PC-3 (cell line): ENCODE measurements at regions not wholly inside any gene's neighbourhood (a gene's known extent, or its start where the extent isn't known, plus 50 kb on each side); places are given as distances from the start of the nearest gene placed in this dataset.

Experiments
- ATAC-seq: fragments of 200-7000 bp; cut with Tn5 transposase; 2 replicates; pipeline ENCODE4 v1.9.1; 2020; ENCODE audit warnings: mild to moderate bottlenecking, moderate library complexity
- BruUV-seq: library from RNA; stranded (reverse); fragments of 400-500 nt; replicated peaks from 2 replicates; lab custom pipeline; 2021; lab: Mats Ljungman, UMichigan
- CTCF ChIA-PET: fragments of 300-600 bp; sonication (Branson Sonifier 250); formaldehyde crosslinking; loops from one replicate; lab custom pipeline; 2022; ENCODE audit warnings: antibody characterized with exemption; lab: Charles Lee
- POLR2A ChIA-PET: fragments of 300-600 bp; sonication (Branson Sonifier 250); formaldehyde crosslinking; loops from one replicate; lab custom pipeline; 2022; ENCODE audit warnings: antibody characterized with exemption; ENCODE audit not compliant: unreplicated experiment; lab: Charles Lee
- DNase-seq: peaks from one replicate; pipeline ENCODE4 v3.0.0-alpha.2; 2015
- H2AFZ ChIP-seq: fragments of 300-600 bp; sonication (generic); 2 replicates; pipeline ENCODE4 v1.6.0; 2016; ENCODE audit warnings: antibody characterized with exemption, low read length
- H3F3A ChIP-seq: fragments of 300-600 bp; sonication (generic); one replicate; pipeline ENCODE4 v1.6.0; 2017; ENCODE audit warnings: antibody characterized with exemption, low read length, control low read depth, mild to moderate bottlenecking; ENCODE audit not compliant: unreplicated experiment
- H3K27ac ChIP-seq: fragments of 300-600 bp; sonication (generic); 2 replicates; pipeline ENCODE4 v1.5.1; 2016; ENCODE audit warnings: mild to moderate bottlenecking, low read length
- H3K27me3 ChIP-seq: fragments of 300-600 bp; sonication (generic); 2 replicates; pipeline ENCODE4 v1.6.1; 2016; ENCODE audit warnings: low read length, mixed read lengths
- H3K36me3 ChIP-seq: fragments of 300-600 bp; sonication (generic); 2 replicates; pipeline ENCODE4 v1.6.1; 2016; ENCODE audit warnings: low read depth, mixed run types, low read length, mixed read lengths
- H3K4me1 ChIP-seq: fragments of 300-600 bp; sonication (generic); 2 replicates; pipeline ENCODE4 v1.5.1; 2016; ENCODE audit warnings: low read length; ENCODE audit not compliant: insufficient read depth
- H3K4me2 ChIP-seq: fragments of 300-600 bp; sonication (generic); 2 replicates; pipeline ENCODE4 v1.6.0; 2016; ENCODE audit warnings: low read length
- H3K4me3 ChIP-seq: fragments of 300-600 bp; sonication (generic); 2 replicates; pipeline ENCODE4 v1.5.1; 2016; ENCODE audit warnings: mild to moderate bottlenecking, low read length, mixed read lengths
- H3K79me2 ChIP-seq: fragments of 300-600 bp; sonication (generic); 2 replicates; pipeline ENCODE4 v1.6.1; 2017; ENCODE audit warnings: low read length, mixed read lengths
- H3K9ac ChIP-seq: fragments of 300-600 bp; sonication (generic); 2 replicates; pipeline ENCODE4 v1.6.0; 2016; ENCODE audit warnings: mild to moderate bottlenecking, low read length
- H3K9me2 ChIP-seq: fragments of 300-600 bp; sonication (generic); replicated peaks from 2 replicates; pipeline ENCODE4 v1.6.1; 2016; ENCODE audit warnings: mixed run types, low read length, mixed read lengths
- H3K9me3 ChIP-seq: fragments of 300-600 bp; sonication (generic); 2 replicates; pipeline ENCODE4 v1.6.1; 2016; ENCODE audit warnings: low read length, mixed read lengths
- H4K20me1 ChIP-seq: fragments of 300-600 bp; sonication (generic); 2 replicates; pipeline ENCODE4 v1.6.1; 2016; ENCODE audit warnings: low read length, mixed read lengths
- EZH2 ChIP-seq: fragments of 300-600 bp; sonication (generic); IDR thresholded peaks from one replicate; pipeline ENCODE4 v1.6.1; 2017; ENCODE audit warnings: antibody characterized with exemption, mild to moderate bottlenecking, low read length; ENCODE audit not compliant: unreplicated experiment
- EZH2phosphoT487 ChIP-seq: fragments of 300-600 bp; sonication (generic); IDR thresholded peaks from 2 replicates; pipeline ENCODE4 v1.6.1; 2018; ENCODE audit warnings: mild to moderate bottlenecking, antibody characterized with exemption, low read length, borderline replicate concordance
- intact Hi-C: fragments of 100-400 bp; cut with micrococcal nuclease; formaldehyde crosslinking; loops from 2 replicates; pipeline ENCODE4 v1.9.0; 2023
- TF ChIP-seq, protein P1 (sequence below): fragments of 300-600 bp; sonication (generic); conservative IDR thresholded peaks from 2 replicates; pipeline ENCODE4 v1.5.1; 2017; ENCODE audit warnings: antibody characterized with exemption, low read depth, mild to moderate bottlenecking, low read length

GRCh38 chr6:97850458-97851212 lies 567.6 kb upstream of the MMS22L start:
- H3K4me2 ChIP-seq = no peak overlapping the region

DNA sequence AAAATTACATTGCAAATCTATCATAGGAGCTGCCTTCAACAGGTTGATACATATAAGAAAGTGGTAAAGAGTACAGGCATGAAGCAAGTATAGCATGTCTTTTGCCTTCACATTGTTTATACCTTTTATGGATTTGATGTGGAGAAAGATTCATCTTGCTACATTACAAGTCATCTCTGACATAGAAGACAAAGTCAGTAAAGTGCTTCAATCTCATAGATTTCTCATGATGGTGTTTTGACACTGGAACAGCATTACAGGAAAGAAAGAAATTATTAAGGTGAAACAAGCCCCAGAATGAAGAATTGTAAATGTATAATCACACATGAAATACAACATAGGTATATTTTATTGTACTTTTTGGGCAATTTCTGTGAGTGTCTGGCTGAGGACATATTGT lies 580.7 kb upstream of the MMS22L start:
- no peak overlapping the region for H3K9ac ChIP-seq
- H3K4me2 ChIP-seq = no peak overlapping the region
- H3K9me3 ChIP-seq = no peaks in the 10 kb centered on the region
- intact Hi-C loops = no loop called here
- H3K9me2 ChIP-seq = no peaks in the 10 kb centered on the region
- no peak overlapping the region for H2AFZ ChIP-seq
- H3K79me2 ChIP-seq = no peaks in the 10 kb centered on the region
- ChIA-PET POLR2A (no interaction called here), CTCF (no interaction called here)
- no peak overlapping the region for H3K27ac ChIP-seq
- DNase-seq (no peak), ATAC-seq (no peak)
- peaks cover 7% of the 10 kb centered on the region for H3K27me3 ChIP-seq
- no peaks in the 10 kb centered on the region for H4K20me1 ChIP-seq
- H3K36me3 ChIP-seq = no peaks in the 10 kb centered on the region
- TF ChIP-seq EZH2phosphoT487 (no peak), EZH2 (no peak)
- TF ChIP-seq, protein P1, sequence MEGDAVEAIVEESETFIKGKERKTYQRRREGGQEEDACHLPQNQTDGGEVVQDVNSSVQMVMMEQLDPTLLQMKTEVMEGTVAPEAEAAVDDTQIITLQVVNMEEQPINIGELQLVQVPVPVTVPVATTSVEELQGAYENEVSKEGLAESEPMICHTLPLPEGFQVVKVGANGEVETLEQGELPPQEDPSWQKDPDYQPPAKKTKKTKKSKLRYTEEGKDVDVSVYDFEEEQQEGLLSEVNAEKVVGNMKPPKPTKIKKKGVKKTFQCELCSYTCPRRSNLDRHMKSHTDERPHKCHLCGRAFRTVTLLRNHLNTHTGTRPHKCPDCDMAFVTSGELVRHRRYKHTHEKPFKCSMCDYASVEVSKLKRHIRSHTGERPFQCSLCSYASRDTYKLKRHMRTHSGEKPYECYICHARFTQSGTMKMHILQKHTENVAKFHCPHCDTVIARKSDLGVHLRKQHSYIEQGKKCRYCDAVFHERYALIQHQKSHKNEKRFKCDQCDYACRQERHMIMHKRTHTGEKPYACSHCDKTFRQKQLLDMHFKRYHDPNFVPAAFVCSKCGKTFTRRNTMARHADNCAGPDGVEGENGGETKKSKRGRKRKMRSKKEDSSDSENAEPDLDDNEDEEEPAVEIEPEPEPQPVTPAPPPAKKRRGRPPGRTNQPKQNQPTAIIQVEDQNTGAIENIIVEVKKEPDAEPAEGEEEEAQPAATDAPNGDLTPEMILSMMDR = no peak
- no TSS peak for BruUV-seq
- H3K4me1 ChIP-seq = no peaks in the 10 kb centered on the region
- H3K4me3 ChIP-seq = no peak overlapping the region
- no peaks in the 10 kb centered on the region for H3F3A ChIP-seq

More at GRCh38 chr6:97850458-97851212, 567.6 kb upstream of the MMS22L start:
- TF ChIP-seq EZH2phosphoT487 (no peak), EZH2 (no peak)
- TF ChIP-seq, protein P1 = no peak
- no TSS peak for BruUV-seq
- no peaks in the 10 kb centered on the region for H3K79me2 ChIP-seq
- intact Hi-C loops = no loop called here
- DNase-seq = peak; percentile 7
- H3K4me1 ChIP-seq = no peaks in the 10 kb centered on the region
- H3K27me3 ChIP-seq = 0 out of 2 replicates have a peak, but pooled peaks cover 4% of the 10 kb centered on the region
- H3F3A ChIP-seq = no peaks in the 10 kb centered on the region
- no peak overlapping the region for H3K4me3 ChIP-seq
- no peaks in the 10 kb centered on the region for H4K20me1 ChIP-seq
- H3K9ac ChIP-seq = no peak overlapping the region
- H3K27ac ChIP-seq = no peak overlapping the region
- ChIA-PET CTCF (no interaction called here), POLR2A (no interaction called here)
- H3K9me2 ChIP-seq = no peaks in the 10 kb centered on the region
- no peak overlapping the region for H2AFZ ChIP-seq
- no peaks in the 10 kb centered on the region for H3K36me3 ChIP-seq
- ATAC-seq = no peak
- no peaks in the 10 kb centered on the region for H3K9me3 ChIP-seq

- H3K4me2 ChIP-seq = no peak overlapping the region
- ChIA-PET POLR2A (no interaction called here), CTCF (no interaction called here)
- intact Hi-C loops = no loop called here
- no peaks in the 10 kb centered on the region for H3K9me3 ChIP-seq
- H3K9me2 ChIP-seq = no peaks in the 10 kb centered on the region
- H3K9ac ChIP-seq = no peak overlapping the region
- H3K4me1 ChIP-seq = no peaks in the 10 kb centered on the region
- no peaks in the 10 kb centered on the region for H3F3A ChIP-seq
- no peak for TF ChIP-seq EZH2
- TF ChIP-seq, protein P1 = no peak
- TF ChIP-seq EZH2phosphoT487 = no peak
- no TSS peak for BruUV-seq
- H3K36me3 ChIP-seq = no peaks in the 10 kb centered on the region
- H3K27ac ChIP-seq = no peak overlapping the region
- no peaks in the 10 kb centered on the region for H3K79me2 ChIP-seq
- peaks cover 7% of the 10 kb centered on the region for H3K27me3 ChIP-seq
- DNase-seq = no peak
- no peak overlapping the region for H2AFZ ChIP-seq
- H4K20me1 ChIP-seq = no peaks in the 10 kb centered on the region
- no peak for ATAC-seq
- no peak overlapping the region for H3K4me3 ChIP-seq
These were observed 581.4 kb upstream of the MMS22L start for GRCh38 chr6:97864366-97864765.
